BE2C (cell line): ENCODE measurements at regions not wholly inside any gene's neighbourhood (a gene's known extent, or its start where the extent isn't known, plus 50 kb on each side); places are given as distances from the start of the nearest gene placed in this dataset.
"Not testable (repeated sequence)": the region's sequence is repeated elsewhere in the genome, so short reads cannot be mapped to it uniquely, and the experiment has no call there.

ENCODE experiments used
- DNase-seq: peaks from one replicate; pipeline ENCODE4 v3.0.0-alpha.2; 2020
- H3K27me3 ChIP-seq: fragments of 250-450 bp; sonication (Bioruptor Pico); 2 replicates; pipeline ENCODE4 v1.5.1; 2020; ENCODE audit warnings: mild to moderate bottlenecking
- H3K36me3 ChIP-seq: fragments of 250-450 bp; sonication (Bioruptor Pico); 2 replicates; pipeline ENCODE4 v1.5.1; 2020; ENCODE audit warnings: mild to moderate bottlenecking
- H3K4me1 ChIP-seq: fragments of 250-450 bp; sonication (Bioruptor Pico); 2 replicates; pipeline ENCODE4 v1.5.1; 2020
- H3K4me3 ChIP-seq: 2 replicates; pipeline ENCODE4 v1.5.1; 2011; ENCODE audit warnings: low read depth, low read length
- H3K9me3 ChIP-seq: fragments of 250-450 bp; sonication (Bioruptor Pico); 2 replicates; pipeline ENCODE4 v1.5.1; 2020
- CTCF ChIP-seq: IDR thresholded peaks from 2 replicates; pipeline ENCODE4 v1.5.1; 2012; ENCODE audit warnings: mild to moderate bottlenecking, low read depth, low read length

GRCh38 chr6:14401246-14401645 is 283.7 kb downstream of the CD83 start:
- no peaks in the 10 kb centered on the region for H3K9me3 ChIP-seq
- DNase-seq, result no peak
- no peaks in the 10 kb centered on the region for H3K27me3 ChIP-seq

GRCh38 chr6:14406614-14407331 is 289.2 kb downstream of the CD83 start:
- Histone ChIP-seq H3K36me3 (no peaks in the 10 kb centered on the region), H3K27me3 (no peaks in the 10 kb centered on the region), H3K9me3 (no peaks in the 10 kb centered on the region), H3K4me3 (no peak overlapping the region), H3K4me1 (no peaks in the 10 kb centered on the region)
- TF ChIP-seq CTCF, result no peak
- no peak for DNase-seq

More at GRCh38 chr6:14401246-14401645, 283.7 kb downstream of the CD83 start:
- H3K4me1 ChIP-seq, result no peaks in the 10 kb centered on the region
- no peak for TF ChIP-seq CTCF
- no peaks in the 10 kb centered on the region for H3K36me3 ChIP-seq
- no peak overlapping the region for H3K4me3 ChIP-seq

- H3K9me3 ChIP-seq, result no peaks in the 10 kb centered on the region
- H3K36me3 ChIP-seq, result no peaks in the 10 kb centered on the region
- no peaks in the 10 kb centered on the region for H3K27me3 ChIP-seq
- DNase-seq, result no peak
- H3K4me3 ChIP-seq, result no peak overlapping the region
- no peak for TF ChIP-seq CTCF
- no peaks in the 10 kb centered on the region for H3K4me1 ChIP-seq
Observed at GRCh38 chr6:14408446-14408845, 290.9 kb downstream of the CD83 start.

- Histone ChIP-seq H3K27me3 (no peaks in the 10 kb centered on the region), H3K4me1 (no peaks in the 10 kb centered on the region), H3K9me3 (no peaks in the 10 kb centered on the region), H3K36me3 (no peaks in the 10 kb centered on the region), H3K4me3 (no peak overlapping the region)
- TF ChIP-seq CTCF, result no peak
- no peak for DNase-seq
Observed at GRCh38 chr6:14412026-14412425, 294.5 kb downstream of the CD83 start.

- Histone ChIP-seq H3K27me3 (no peaks in the 10 kb centered on the region), H3K9me3 (no peaks in the 10 kb centered on the region), H3K36me3 (no peaks in the 10 kb centered on the region), H3K4me1 (no peaks in the 10 kb centered on the region), H3K4me3 (no peak overlapping the region)
- no peak for DNase-seq
- no peak for TF ChIP-seq CTCF
Observed at GRCh38 chr6:14415452-14415851, 297.9 kb downstream of the CD83 start.

GRCh38 chr6:14417377-14417776 is 299.8 kb downstream of the CD83 start:
- H3K9me3 ChIP-seq, result no peaks in the 10 kb centered on the region
- DNase-seq, result no peak
- no peak overlapping the region for H3K4me3 ChIP-seq
- no peaks in the 10 kb centered on the region for H3K27me3 ChIP-seq
- no peaks in the 10 kb centered on the region for H3K4me1 ChIP-seq
- no peaks in the 10 kb centered on the region for H3K36me3 ChIP-seq
- no peak for TF ChIP-seq CTCF

- not testable (repeated sequence) for DNase-seq, H3K27me3 ChIP-seq, H3K36me3 ChIP-seq, H3K4me3 ChIP-seq, H3K9me3 ChIP-seq, H3K4me1 ChIP-seq
Observed at GRCh38 chr6:14419224-14419623, 301.7 kb downstream of the CD83 start.
